Suprapubic skin (tissue), 4 donors: ENCODE measurements at regions not wholly inside any gene's neighbourhood (a gene's known extent, or its start where the extent isn't known, plus 50 kb on each side); places are given as distances from the start of the nearest gene placed in this dataset.

Source experiments
- CTCF ChIP-seq, 2 donors: fragments of 200-600 bp in 1 of 2; fragments of 450-650 bp in 1 of 2; sonication (generic) in 1 of 2; IDR thresholded peaks; one replicate each; pipeline ENCODE4 v1.5.1; 2016 to 2019; ENCODE audit warnings: antibody characterized with exemption in 2 of 2, mild to moderate bottlenecking in 1 of 2, moderate library complexity in 1 of 2
- EP300 ChIP-seq: sonication (generic); formaldehyde crosslinking; IDR thresholded peaks from one replicate; pipeline ENCODE4 v1.6.1; 2017; ENCODE audit warnings: antibody characterized with exemption
- POLR2A ChIP-seq, 2 donors: fragments of 450-650 bp; IDR thresholded peaks; one replicate each; pipeline ENCODE4 v1.6.1; 2017; ENCODE audit warnings: antibody characterized with exemption in 2 of 2, mild to moderate bottlenecking in 2 of 2, moderate library complexity in 2 of 2
- POLR2AphosphoS5 ChIP-seq, 3 donors: sonication (generic); formaldehyde crosslinking; IDR thresholded peaks; one replicate each; pipeline ENCODE4 v1.6.1; 2017; ENCODE audit warnings: antibody characterized with exemption in 3 of 3

GRCh38 chr6:76490456-76490855, 418.0 kb upstream of the IMPG1 start:
- TF ChIP-seq CTCF (IDR thresholded peaks at IDR 0.05) (no peak), POLR2AphosphoS5 (IDR thresholded peaks at IDR 0.05) (no peak), POLR2A (IDR thresholded peaks at IDR 0.05) (no peak), EP300 (no peak)
